Tibial nerve (tissue), 4 donors: ENCODE measurements at regions not wholly inside any gene's neighbourhood (a gene's known extent, or its start where the extent isn't known, plus 50 kb on each side); places are given as distances from the start of the nearest gene placed in this dataset.
"Not testable (repeated sequence)": the region's sequence is repeated elsewhere in the genome, so short reads cannot be mapped to it uniquely, and the experiment has no call there.

ENCODE experiments used
- EP300 ChIP-seq, 2 donors: sonication (generic); formaldehyde crosslinking; IDR thresholded peaks; one replicate each; pipeline ENCODE4 v1.6.1; 2017; ENCODE audit warnings: antibody characterized with exemption in 2 of 2, mild to moderate bottlenecking in 1 of 2
- POLR2A ChIP-seq, 2 donors: fragments of 450-650 bp; IDR thresholded peaks; one replicate each; pipeline ENCODE4 v1.6.1; 2017; ENCODE audit warnings: antibody characterized with exemption in 2 of 2, mild to moderate bottlenecking in 2 of 2, moderate library complexity in 2 of 2
- TF ChIP-seq, protein P1 (sequence below), 5 experiments: fragments of 200-600 bp in 3 of 5; fragments of 450-650 bp in 2 of 5; sonication (generic) in 3 of 5; IDR thresholded peaks; one replicate each; pipeline ENCODE4 v1.5.1; 2016 to 2019; ENCODE audit warnings: antibody characterized with exemption in 5 of 5, mild to moderate bottlenecking in 3 of 5, moderate library complexity in 2 of 5

GRCh38 chr5:50581845-50582244 lies 84.6 kb upstream of the PARP8 start:
- not testable (repeated sequence) for TF ChIP-seq POLR2A, EP300 (IDR thresholded peaks at IDR 0.05)
- TF ChIP-seq, protein P1, sequence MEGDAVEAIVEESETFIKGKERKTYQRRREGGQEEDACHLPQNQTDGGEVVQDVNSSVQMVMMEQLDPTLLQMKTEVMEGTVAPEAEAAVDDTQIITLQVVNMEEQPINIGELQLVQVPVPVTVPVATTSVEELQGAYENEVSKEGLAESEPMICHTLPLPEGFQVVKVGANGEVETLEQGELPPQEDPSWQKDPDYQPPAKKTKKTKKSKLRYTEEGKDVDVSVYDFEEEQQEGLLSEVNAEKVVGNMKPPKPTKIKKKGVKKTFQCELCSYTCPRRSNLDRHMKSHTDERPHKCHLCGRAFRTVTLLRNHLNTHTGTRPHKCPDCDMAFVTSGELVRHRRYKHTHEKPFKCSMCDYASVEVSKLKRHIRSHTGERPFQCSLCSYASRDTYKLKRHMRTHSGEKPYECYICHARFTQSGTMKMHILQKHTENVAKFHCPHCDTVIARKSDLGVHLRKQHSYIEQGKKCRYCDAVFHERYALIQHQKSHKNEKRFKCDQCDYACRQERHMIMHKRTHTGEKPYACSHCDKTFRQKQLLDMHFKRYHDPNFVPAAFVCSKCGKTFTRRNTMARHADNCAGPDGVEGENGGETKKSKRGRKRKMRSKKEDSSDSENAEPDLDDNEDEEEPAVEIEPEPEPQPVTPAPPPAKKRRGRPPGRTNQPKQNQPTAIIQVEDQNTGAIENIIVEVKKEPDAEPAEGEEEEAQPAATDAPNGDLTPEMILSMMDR (IDR thresholded peaks at IDR 0.05), result not testable (repeated sequence)
